Liver (tissue), 3 donors: ENCODE measurements at regions not wholly inside any gene's neighbourhood (a gene's known extent, or its start where the extent isn't known, plus 50 kb on each side); places are given as distances from the start of the nearest gene placed in this dataset.

ENCODE experiments used
- ATF3 ChIP-seq: IDR thresholded peaks from 2 replicates; pipeline ENCODE4 v1.6.1; 2016; ENCODE audit warnings: antibody characterized with exemption
- CTCF ChIP-seq: fragments of 150-350 bp; IDR thresholded peaks from 2 replicates; pipeline ENCODE4 v1.5.1; 2017; ENCODE audit warnings: improper control_type of control experiment, low read depth, low read length; ENCODE audit not compliant: missing input control
- RXRA ChIP-seq, 2 donors: IDR thresholded peaks; 2 replicates each; pipeline ENCODE4 v1.6.1; 2017 to 2018; ENCODE audit warnings: antibody characterized with exemption in 2 of 2, mild to moderate bottlenecking in 1 of 2
- YY1 ChIP-seq: IDR thresholded peaks from 2 replicates; pipeline ENCODE4 v1.6.1; 2016; ENCODE audit warnings: antibody characterized with exemption, mild to moderate bottlenecking
- donor health status: healthy.
- donor health status: healthy.

- TF ChIP-seq ATF3 (no peak), YY1 (no peak), RXRA (IDR thresholded peaks at IDR 0.05) (no peak), CTCF (no peak)
These were observed 102.2 kb upstream of the RET start for GRCh38 chr10:42974693-42975002.
